ENCODE measurements at regions not wholly inside any gene's neighbourhood (a gene's known extent, or its start where the extent isn't known, plus 50 kb on each side); places are given as distances from the start of the nearest gene placed in this dataset.

- DNase-seq (ENCODE audit: extremely low read depth, insufficient read length) = no peak
- no peaks in the 10 kb centered on the region; the same call in 1 of the 2 replicates for H3K27me3 ChIP-seq (replicated peaks; ENCODE audit: control insufficient read depth, insufficient read depth, low read length)
- no peak for TF ChIP-seq CTCF (IDR thresholded peaks at IDR 0.05; ENCODE audit: insufficient read depth, low read length, poor library complexity, severe bottlenecking)
- no peaks in the 10 kb centered on the region for H3K36me3 ChIP-seq (ENCODE audit: control insufficient read depth, insufficient read depth, low read length)
- H3K4me3 ChIP-seq (replicated peaks; ENCODE audit: low read depth, low read length) = no peak overlapping the region
Measured at GRCh38 chr1:63112155-63112900, 210.0 kb upstream of the FOXD3 start.

GRCh38 chr1:63115527-63115926, 206.8 kb upstream of the FOXD3 start:
- no peaks in the 10 kb centered on the region; the same call in 1 of the 2 replicates for H3K27me3 ChIP-seq (replicated peaks; ENCODE audit: control insufficient read depth, insufficient read depth, low read length)
- H3K36me3 ChIP-seq (ENCODE audit: control insufficient read depth, insufficient read depth, low read length) = no peaks in the 10 kb centered on the region
- DNase-seq (ENCODE audit: extremely low read depth, insufficient read length) = no peak
- no peak for TF ChIP-seq CTCF (IDR thresholded peaks at IDR 0.05; ENCODE audit: insufficient read depth, low read length, poor library complexity, severe bottlenecking)
- H3K4me3 ChIP-seq (replicated peaks; ENCODE audit: low read depth, low read length) = no peak overlapping the region

- no peak for DNase-seq (ENCODE audit: extremely low read depth, insufficient read length)
- no peaks in the 10 kb centered on the region for H3K36me3 ChIP-seq (ENCODE audit: control insufficient read depth, insufficient read depth, low read length)
- TF ChIP-seq CTCF (IDR thresholded peaks at IDR 0.05; ENCODE audit: insufficient read depth, low read length, poor library complexity, severe bottlenecking) = no peak
- no peak overlapping the region for H3K4me3 ChIP-seq (replicated peaks; ENCODE audit: low read depth, low read length)
- no peaks in the 10 kb centered on the region; the same call in 1 of the 2 replicates for H3K27me3 ChIP-seq (replicated peaks; ENCODE audit: control insufficient read depth, insufficient read depth, low read length)
Measured at GRCh38 chr1:63116016-63116415, 206.4 kb upstream of the FOXD3 start.

- no peaks in the 10 kb centered on the region for H3K36me3 ChIP-seq (ENCODE audit: control insufficient read depth, insufficient read depth, low read length)
- DNase-seq (ENCODE audit: extremely low read depth, insufficient read length) = no peak
- no peak overlapping the region for H3K4me3 ChIP-seq (replicated peaks; ENCODE audit: low read depth, low read length)
- TF ChIP-seq CTCF (IDR thresholded peaks at IDR 0.05; ENCODE audit: insufficient read depth, low read length, poor library complexity, severe bottlenecking) = no peak
- H3K27me3 ChIP-seq (replicated peaks; ENCODE audit: control insufficient read depth, insufficient read depth, low read length) = no peaks in the 10 kb centered on the region
Measured at GRCh38 chr1:63119575-63120155, 202.7 kb upstream of the FOXD3 start.

- Histone ChIP-seq H3K4me3 (replicated peaks; ENCODE audit: low read depth, low read length) (no peak overlapping the region), H3K27me3 (replicated peaks; ENCODE audit: control insufficient read depth, insufficient read depth, low read length) (no peaks in the 10 kb centered on the region), H3K36me3 (ENCODE audit: control insufficient read depth, insufficient read depth, low read length) (no peaks in the 10 kb centered on the region)
- no peak for TF ChIP-seq CTCF (IDR thresholded peaks at IDR 0.05; ENCODE audit: insufficient read depth, low read length, poor library complexity, severe bottlenecking)
- no peak for DNase-seq (ENCODE audit: extremely low read depth, insufficient read length)
Measured at GRCh38 chr1:63122079-63122478, 200.3 kb upstream of the FOXD3 start.

All from GM06990 (cell line).